GM19035 (cell line): ENCODE measurements at regions not wholly inside any gene's neighbourhood (a gene's known extent, or its start where the extent isn't known, plus 50 kb on each side); places are given as distances from the start of the nearest gene placed in this dataset.

ENCODE experiments used
- ATAC-seq: cut with Tn5 transposase; IDR thresholded peaks from one replicate; pipeline ENCODE4 v1.9.1; 2021; ENCODE audit not compliant: unreplicated experiment

GRCh38 chr3:4021162-4021561, 221.9 kb downstream of the LRRN1 start:
- no peak for ATAC-seq

GRCh38 chr3:4029135-4029534, 229.9 kb downstream of the LRRN1 start:
- ATAC-seq: no peak

- ATAC-seq: no peak
Measured at GRCh38 chr3:4030624-4031023, 231.4 kb downstream of the LRRN1 start.

- no peak for ATAC-seq
Measured at GRCh38 chr3:4033296-4033695, 234.1 kb downstream of the LRRN1 start.

- no peak for ATAC-seq
Measured at GRCh38 chr3:4036046-4036445, 236.8 kb downstream of the LRRN1 start.

GRCh38 chr3:4038351-4038750, 239.1 kb downstream of the LRRN1 start:
- ATAC-seq: no peak

- no peak for ATAC-seq
Measured at GRCh38 chr3:4042070-4042469, 242.8 kb downstream of the LRRN1 start.

GRCh38 chr3:4042869-4043268, 243.6 kb downstream of the LRRN1 start:
- ATAC-seq: no peak

- no peak for ATAC-seq
Measured at GRCh38 chr3:4043867-4044575, 244.8 kb downstream of the LRRN1 start.

- ATAC-seq: no peak
Measured at GRCh38 chr3:4044619-4045018, 245.4 kb downstream of the LRRN1 start.

- ATAC-seq: no peak
Measured at GRCh38 chr3:4045756-4046155, 246.5 kb downstream of the LRRN1 start.

GRCh38 chr3:4047366-4047765, 248.1 kb downstream of the LRRN1 start:
- no peak for ATAC-seq

GRCh38 chr3:4052706-4053105, 250.5 kb upstream of the SETMAR start:
- no peak for ATAC-seq

- no peak for ATAC-seq
Measured at GRCh38 chr3:4053975-4054374, 249.2 kb upstream of the SETMAR start.

GRCh38 chr3:4060064-4060463, 243.1 kb upstream of the SETMAR start:
- ATAC-seq: no peak

GRCh38 chr3:4060603-4061002, 242.6 kb upstream of the SETMAR start:
- no peak for ATAC-seq

- no peak for ATAC-seq
Measured at GRCh38 chr3:4061195-4061594, 242.0 kb upstream of the SETMAR start.

- ATAC-seq: no peak
Measured at GRCh38 chr3:4061783-4062360, 241.3 kb upstream of the SETMAR start.

- no peak for ATAC-seq
Measured at GRCh38 chr3:4062621-4063020, 240.5 kb upstream of the SETMAR start.

- ATAC-seq: no peak
Measured at GRCh38 chr3:4063916-4064574, 239.1 kb upstream of the SETMAR start.

GRCh38 chr3:4065085-4065484, 238.1 kb upstream of the SETMAR start:
- ATAC-seq: no peak

GRCh38 chr3:4065554-4065953, 237.6 kb upstream of the SETMAR start:
- ATAC-seq: no peak
